ENCODE measurements at regions not wholly inside any gene's neighbourhood (a gene's known extent, or its start where the extent isn't known, plus 50 kb on each side); places are given as distances from the start of the nearest gene placed in this dataset.

GRCh38 chr1:148334339-148335130, 148.6 kb downstream of the PPIAL4G start (continued):
- TF ChIP-seq UBTF (CRISPR knock-in tag; IDR thresholded peaks at IDR 0.05) (peak; percentile 18; the same call in 1 of the 2 replicates), RXRB (CRISPR knock-in tag; IDR thresholded peaks at IDR 0.05; ENCODE audit: borderline replicate concordance) (no peak), TEF (CRISPR knock-in tag; IDR thresholded peaks at IDR 0.05) (no peak), TOE1 (CRISPR knock-in tag; IDR thresholded peaks at IDR 0.05) (no peak), SALL1 (CRISPR knock-in tag; IDR thresholded peaks at IDR 0.05) (peak; percentile 20; the same call in 1 of the 2 replicates), ATF3 (CRISPR knock-in tag; IDR thresholded peaks at IDR 0.05) (no peak), FOXP1 (IDR thresholded peaks at IDR 0.05) (no peak), FOXP1 (CRISPR knock-in tag; IDR thresholded peaks at IDR 0.05) (no peak), ZFYVE20 (CRISPR knock-in tag; IDR thresholded peaks at IDR 0.05; ENCODE audit: borderline replicate concordance, low read depth) (no peak), PHF20 (CRISPR knock-in tag; IDR thresholded peaks at IDR 0.05) (peak; percentile 52), RFX5 (IDR thresholded peaks at IDR 0.05; ENCODE audit: low read depth, low read length) (no peak), KAT8 (CRISPR knock-in tag; IDR thresholded peaks at IDR 0.05) (no peak), MAFG (CRISPR knock-in tag; IDR thresholded peaks at IDR 0.05) (no peak), LBX2 (CRISPR knock-in tag; IDR thresholded peaks at IDR 0.05; ENCODE audit: borderline replicate concordance) (no peak), ZNF607 (CRISPR knock-in tag; IDR thresholded peaks at IDR 0.05; ENCODE audit: borderline replicate concordance) (no peak), GATAD2A (CRISPR knock-in tag; IDR thresholded peaks at IDR 0.05) (no peak), ZNF362 (CRISPR knock-in tag; IDR thresholded peaks at IDR 0.05; ENCODE audit: borderline replicate concordance) (no peak), ZNF234 (CRISPR knock-in tag; conservative IDR thresholded peaks at IDR 0.05) (no peak), ARNT (IDR thresholded peaks at IDR 0.05) (no peak), BCLAF1 (IDR thresholded peaks at IDR 0.05) (no peak), ATAD3A (CRISPR knock-in tag; IDR thresholded peaks at IDR 0.05) (no peak), RXRA (CRISPR knock-in tag; IDR thresholded peaks at IDR 0.05) (no peak), RBM39 (IDR thresholded peaks at IDR 0.05; ENCODE audit: low read depth, low read length, poor library complexity, severe bottlenecking) (peak; percentile 50), RAD21 (CRISPR knock-in tag; IDR thresholded peaks at IDR 0.05) (no peak), KLF11 (CRISPR knock-in tag; IDR thresholded peaks at IDR 0.05) (no peak)
